GM23248 (cell line): ENCODE measurements at regions not wholly inside any gene's neighbourhood (a gene's known extent, or its start where the extent isn't known, plus 50 kb on each side); places are given as distances from the start of the nearest gene placed in this dataset.
"Not testable (repeated sequence)": the region's sequence is repeated elsewhere in the genome, so short reads cannot be mapped to it uniquely, and the experiment has no call there.

Experiments used
- DNase-seq: peaks from one replicate; pipeline ENCODE4 v3.0.0-alpha.2; 2015
- H2AFZ ChIP-seq: fragments of 200-600 bp; sonication (generic); 2 replicates; pipeline ENCODE4 v1.6.1; 2016; ENCODE audit warnings: antibody characterized with exemption
- H3F3A ChIP-seq: fragments of 200-600 bp; sonication (generic); 2 replicates; pipeline ENCODE4 v1.6.1; 2016; ENCODE audit warnings: mild to moderate bottlenecking, antibody characterized with exemption, mixed run types; ENCODE audit not compliant: insufficient read depth
- H3K27ac ChIP-seq: fragments of 200-600 bp; sonication (generic); 2 replicates; pipeline ENCODE4 v1.5.1; 2016; ENCODE audit warnings: mild to moderate bottlenecking
- H3K27me3 ChIP-seq: fragments of 200-600 bp; sonication (generic); replicated peaks from 2 replicates; pipeline ENCODE4 v1.6.1; 2016; ENCODE audit warnings: mild to moderate bottlenecking; ENCODE audit not compliant: insufficient read depth
- H3K36me3 ChIP-seq: fragments of 200-600 bp; sonication (generic); 2 replicates; pipeline ENCODE4 v1.6.1; 2016; ENCODE audit warnings: low read depth, mild to moderate bottlenecking
- H3K4me1 ChIP-seq: fragments of 200-600 bp; sonication (generic); 2 replicates; pipeline ENCODE4 v1.6.1; 2016; ENCODE audit warnings: mild to moderate bottlenecking; ENCODE audit not compliant: insufficient read depth
- H3K4me2 ChIP-seq: fragments of 200-600 bp; sonication (generic); one replicate; pipeline ENCODE4 v1.6.1; 2016; ENCODE audit warnings: mild to moderate bottlenecking; ENCODE audit not compliant: unreplicated experiment
- H3K4me3 ChIP-seq: fragments of 200-600 bp; sonication (generic); 2 replicates; pipeline ENCODE4 v1.5.1; 2016; ENCODE audit warnings: mild to moderate bottlenecking
- H3K79me2 ChIP-seq: fragments of 200-600 bp; sonication (generic); 2 replicates; pipeline ENCODE4 v1.6.1; 2016; ENCODE audit warnings: mild to moderate bottlenecking; ENCODE audit not compliant: insufficient read depth
- H3K9ac ChIP-seq: fragments of 200-600 bp; sonication (generic); 2 replicates; pipeline ENCODE4 v1.6.1; 2016; ENCODE audit warnings: mild to moderate bottlenecking
- H3K9me2 ChIP-seq: fragments of 200-600 bp; sonication (generic); 2 replicates; pipeline ENCODE4 v1.6.1; 2016; ENCODE audit warnings: mixed run types, mild to moderate bottlenecking, moderate library complexity; ENCODE audit not compliant: insufficient read depth
- H3K9me3 ChIP-seq: fragments of 200-600 bp; sonication (generic); one replicate; pipeline ENCODE4 v1.6.1; 2017; ENCODE audit warnings: low read depth
- H4K20me1 ChIP-seq: fragments of 200-600 bp; sonication (generic); 2 replicates; pipeline ENCODE4 v1.6.0; 2016; ENCODE audit not compliant: insufficient read depth
- WGBS, 2 experiments: methylation state at CpG; one replicate each; pipeline ENCODE4 v1.1.6; 2015 to 2017; ENCODE audit warnings: low lambda C conversion rate in 2 of 2, low coverage in 1 of 2; ENCODE audit errors: missing lambda C conversion rate in 2 of 2; 5-methylcytosine and 5-hydroxymethylcytosine counted together
- in situ Hi-C: fragments of 300-500 bp; cut with MboI; formaldehyde crosslinking; loops from 2 replicates; pipeline ENCODE4 v1.15.0; 2020

DNA sequence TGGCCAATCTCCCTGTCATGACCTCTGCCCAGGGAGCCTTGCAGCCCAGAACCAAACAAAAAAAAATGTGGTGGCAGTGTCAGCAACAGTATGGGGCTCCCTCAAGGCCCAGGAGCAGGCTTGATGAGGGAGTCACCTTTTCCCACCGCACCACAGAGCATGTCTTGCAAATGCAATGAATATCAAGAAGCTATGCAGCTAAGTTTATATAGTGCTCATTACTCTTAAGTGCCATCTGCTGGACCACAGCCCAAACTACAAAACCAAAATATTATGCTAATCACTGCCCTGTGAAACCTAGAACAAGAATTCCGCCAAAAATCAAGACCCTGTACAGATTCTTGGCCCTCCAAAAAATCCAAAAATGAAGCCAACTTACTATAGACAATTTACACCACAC is 65.9 kb downstream of the PABPC5 start:
- H3K27ac ChIP-seq, H2AFZ ChIP-seq, H3K9me2 ChIP-seq, H3K4me1 ChIP-seq, H3K27me3 ChIP-seq, H3K4me2 ChIP-seq, H3K79me2 ChIP-seq, H3K9ac ChIP-seq, H3K9me3 ChIP-seq, H3K36me3 ChIP-seq, H4K20me1 ChIP-seq, H3F3A ChIP-seq, H3K4me3 ChIP-seq: not testable (repeated sequence)
- WGBS, 2 experiments, result 50 to 79% methylated on average over 1 to 2 of the region's 2 CpGs
- DNase-seq, result peak; percentile 0
- in situ Hi-C loops, result loop anchor here (25.0 kb wide), 1 partner anchor 88 kb away; no protein-coding TSS in a partner anchor

DNA sequence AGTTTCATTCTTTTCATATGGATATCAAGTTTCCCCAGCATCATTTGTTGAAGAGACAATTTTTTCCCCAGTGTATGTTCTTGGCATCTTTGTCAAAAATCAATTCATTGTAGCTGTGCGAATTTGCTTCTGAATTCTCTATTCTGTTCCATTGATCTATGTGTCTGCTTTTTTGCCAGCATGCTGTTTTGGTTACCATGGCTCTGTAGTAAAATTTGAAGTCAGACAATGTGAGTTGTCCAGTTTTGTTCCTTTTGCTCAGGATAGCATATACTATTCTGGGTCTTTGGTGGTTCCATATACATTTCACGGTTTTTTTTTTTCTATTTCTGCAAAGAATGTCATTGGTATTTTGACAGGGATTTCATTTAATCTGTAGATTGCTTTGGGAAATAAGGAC is 95.6 kb downstream of the PABPC5 start:
- H3K79me2 ChIP-seq, H3K4me2 ChIP-seq, H3K27me3 ChIP-seq, H3K9ac ChIP-seq, H3K36me3 ChIP-seq, DNase-seq, H3K4me1 ChIP-seq, H3F3A ChIP-seq, in situ Hi-C loops, H3K9me3 ChIP-seq, H3K4me3 ChIP-seq, H3K27ac ChIP-seq, H2AFZ ChIP-seq, H4K20me1 ChIP-seq, H3K9me2 ChIP-seq: not testable (repeated sequence)
- 30 to 50% methylated on average over 1 of the region's 2 CpGs for WGBS, 2 experiments

DNA sequence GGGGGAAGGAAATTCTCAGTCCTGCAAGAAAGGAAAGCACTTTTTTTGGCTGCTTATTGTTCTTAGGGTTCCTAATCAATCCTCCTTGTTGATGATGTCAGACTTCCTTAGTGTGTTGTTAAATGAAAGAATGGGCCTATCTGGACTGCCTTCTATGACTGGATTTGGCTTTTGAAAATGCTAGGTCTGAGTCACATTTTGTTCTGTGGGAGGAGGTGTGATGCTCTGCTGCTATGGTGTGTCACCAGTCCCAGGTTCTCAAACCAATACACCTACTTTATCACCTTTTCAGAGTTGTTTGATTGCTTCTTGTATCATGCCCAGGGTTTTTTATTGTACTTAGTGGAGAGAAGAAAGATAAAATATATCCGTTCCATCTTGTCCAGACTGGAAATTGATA is 128.5 kb downstream of the PABPC5 start:
- H3K27ac ChIP-seq, H3K4me1 ChIP-seq, H4K20me1 ChIP-seq, H3F3A ChIP-seq, H3K27me3 ChIP-seq, H3K79me2 ChIP-seq, DNase-seq, H3K9me3 ChIP-seq, H3K9me2 ChIP-seq, H3K36me3 ChIP-seq, in situ Hi-C loops, H2AFZ ChIP-seq, H3K9ac ChIP-seq, H3K4me2 ChIP-seq, H3K4me3 ChIP-seq: not testable (repeated sequence)
- 0 to 7% methylated on average over 1 of the region's 1 CpG for WGBS, 2 experiments
